NT2/D1 (cell line): ENCODE measurements at regions not wholly inside any gene's neighbourhood (a gene's known extent, or its start where the extent isn't known, plus 50 kb on each side); places are given as distances from the start of the nearest gene placed in this dataset.

ENCODE experiments used
- YY1 ChIP-seq: IDR thresholded peaks from 2 replicates; pipeline ENCODE4 v1.6.1; 2011; ENCODE audit not compliant: insufficient read length, insufficient read depth
- ZNF274 ChIP-seq: IDR thresholded peaks from 2 replicates; pipeline ENCODE4 v1.6.1; 2011; ENCODE audit warnings: mild to moderate bottlenecking, low read depth, low read length

DNA sequence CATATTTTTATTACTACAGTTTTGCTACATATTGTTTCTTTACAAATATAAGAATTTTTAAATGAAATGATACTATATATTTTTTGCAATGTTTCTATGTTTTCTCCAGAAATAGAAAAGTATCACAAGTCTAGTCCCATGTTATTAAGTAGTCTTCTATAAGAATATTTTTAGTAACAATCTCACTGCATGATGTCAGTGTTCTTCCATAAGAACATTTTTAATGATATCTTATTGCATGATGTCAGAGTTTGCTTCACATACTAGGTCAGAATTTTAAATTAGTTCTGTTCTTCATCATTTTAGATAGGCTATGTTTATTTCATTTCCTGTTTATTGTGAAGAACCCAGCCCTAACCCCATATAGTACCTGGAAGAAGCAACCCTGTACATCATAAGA, 265.3 kb upstream of the IL12A start:
- no peak for TF ChIP-seq YY1
- no peak for TF ChIP-seq ZNF274
